ENCODE measurements at regions not wholly inside any gene's neighbourhood (a gene's known extent, or its start where the extent isn't known, plus 50 kb on each side); places are given as distances from the start of the nearest gene placed in this dataset.

DNA sequence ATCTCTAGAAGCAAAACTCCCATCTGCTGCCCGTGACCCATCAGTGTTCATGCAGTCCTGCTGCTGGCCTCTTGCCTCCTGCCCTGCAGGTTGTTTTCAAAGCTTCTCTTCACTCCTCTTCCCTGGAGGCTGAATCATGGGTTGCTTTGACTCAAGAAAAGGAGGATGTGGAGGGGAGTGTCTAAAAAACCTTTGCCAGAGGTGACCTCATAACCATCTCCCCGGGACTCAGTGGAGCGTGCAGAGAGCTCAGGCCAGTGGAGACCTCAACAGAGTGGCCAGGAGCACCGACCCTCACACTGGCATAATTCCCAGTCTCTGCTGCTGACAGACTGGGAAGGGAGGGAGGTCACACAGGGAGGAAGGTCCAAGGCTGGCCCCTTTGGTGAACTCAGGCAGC is 60.9 kb upstream of the ITGA11 start:
- ChIA-PET CTCF (interaction anchor here (0.9 to 2.0 kb wide), 2 partner anchors 26 to 186 kb away, joined by 3 to 5 read pairs; no protein-coding TSS in a partner anchor), POLR2A (no interaction called here)
- peak overlapping the region; percentile 30; the same call in 1 of the 3 replicates for H3K4me2 ChIP-seq
- H3K9me3 ChIP-seq = 0 out of 3 replicates have a peak, but pooled peaks cover 2% of the 10 kb centered on the region
- TF ChIP-seq, protein P1, sequence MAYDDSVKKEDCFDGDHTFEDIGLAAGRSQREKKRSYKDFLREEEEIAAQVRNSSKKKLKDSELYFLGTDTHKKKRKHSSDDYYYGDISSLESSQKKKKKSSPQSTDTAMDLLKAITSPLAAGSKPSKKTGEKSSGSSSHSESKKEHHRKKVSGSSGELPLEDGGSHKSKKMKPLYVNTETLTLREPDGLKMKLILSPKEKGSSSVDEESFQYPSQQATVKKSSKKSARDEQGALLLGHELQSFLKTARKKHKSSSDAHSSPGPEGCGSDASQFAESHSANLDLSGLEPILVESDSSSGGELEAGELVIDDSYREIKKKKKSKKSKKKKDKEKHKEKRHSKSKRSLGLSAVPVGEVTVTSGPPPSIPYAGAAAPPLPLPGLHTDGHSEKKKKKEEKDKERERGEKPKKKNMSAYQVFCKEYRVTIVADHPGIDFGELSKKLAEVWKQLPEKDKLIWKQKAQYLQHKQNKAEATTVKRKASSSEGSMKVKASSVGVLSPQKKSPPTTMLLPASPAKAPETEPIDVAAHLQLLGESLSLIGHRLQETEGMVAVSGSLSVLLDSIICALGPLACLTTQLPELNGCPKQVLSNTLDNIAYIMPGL (CRISPR knock-in tag; IDR thresholded peaks at IDR 0.05; ENCODE audit: borderline replicate concordance) = no peak
- TF ChIP-seq ESRRA (IDR thresholded peaks at IDR 0.05; ENCODE audit: borderline replicate concordance, low read length) (no peak), ZSCAN20 (CRISPR knock-in tag; IDR thresholded peaks at IDR 0.05) (no peak), RFX5 (IDR thresholded peaks at IDR 0.05) (no peak), FOSL2 (IDR thresholded peaks at IDR 0.05) (0 out of 2 replicates have a peak, but pooled peaks have one; percentile 8), FOSL2 (CRISPR knock-in tag; IDR thresholded peaks at IDR 0.05) (peak; percentile 11; the same call in 1 of the 2 replicates), MAFK (IDR thresholded peaks at IDR 0.05; ENCODE audit: partially characterized antibody) (no peak)
- peak overlapping the region; percentile 55 to 61; a peak in 5 of 6 replicates for H3K27ac ChIP-seq
- no peak for FAIRE-seq
- DNase-seq (ENCODE audit: low read depth in 1 of 2, low spot score in 1 of 2) = peak in 1 of 2 experiments; percentile 56
- ATAC-seq = peak; percentile 62 to 64
- WGBS (ENCODE audit: missing lambda C conversion rate) = 26% methylated on average over 4 of the region's 4 CpGs
- no peak overlapping the region for H3K4me3 ChIP-seq
- H3K4me1 ChIP-seq = peaks cover 35% of the 10 kb centered on the region

DNA sequence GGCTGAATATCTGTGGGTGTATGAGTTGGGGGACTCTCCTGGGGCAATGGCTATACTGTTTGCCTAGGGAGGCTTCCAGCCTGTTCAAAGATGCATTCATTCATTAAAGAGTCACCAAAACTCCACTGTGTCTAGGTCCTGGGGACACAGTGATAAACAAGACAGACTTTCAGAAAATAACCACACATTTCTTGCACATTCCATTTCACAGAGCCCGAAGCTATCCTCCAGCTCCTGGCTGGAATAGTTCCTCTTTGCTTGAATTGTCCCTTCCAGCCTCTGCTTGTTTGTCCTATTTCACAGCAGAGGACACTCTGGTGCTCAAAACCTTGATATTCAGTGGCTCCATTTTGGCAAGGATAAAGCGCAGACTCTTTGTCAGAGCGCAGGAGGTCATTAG is 61.7 kb upstream of the ITGA11 start:
- TF ChIP-seq JUNB (IDR thresholded peaks at IDR 0.05) (no peak), KDM1A (IDR thresholded peaks at IDR 0.05; ENCODE audit: low read depth) (no peak), GATA3 (IDR thresholded peaks at IDR 0.05; ENCODE audit: borderline replicate concordance) (no peak), HDAC2 (IDR thresholded peaks at IDR 0.05) (no peak), BHLHE40 (IDR thresholded peaks at IDR 0.05; ENCODE audit: low read depth, low read length) (no peak), ZSCAN20 (CRISPR knock-in tag; IDR thresholded peaks at IDR 0.05) (no peak), FOSL2 (IDR thresholded peaks at IDR 0.05) (no peak), FOSL2 (CRISPR knock-in tag; IDR thresholded peaks at IDR 0.05) (no peak), RFX5 (IDR thresholded peaks at IDR 0.05) (no peak), TP53 (CRISPR knock-in tag; IDR thresholded peaks at IDR 0.05) (no peak), POLR2A (IDR thresholded peaks at IDR 0.05; ENCODE audit: low read length) (no peak), CHD2 (IDR thresholded peaks at IDR 0.05; ENCODE audit: low read length, partially characterized antibody) (no peak), EHMT2 (IDR thresholded peaks at IDR 0.05; ENCODE audit: low read depth) (no peak), KDM5A (IDR thresholded peaks at IDR 0.05) (no peak), HOXB5 (CRISPR knock-in tag; IDR thresholded peaks at IDR 0.05) (no peak), CEBPB (IDR thresholded peaks at IDR 0.05) (no peak), MAZ (IDR thresholded peaks at IDR 0.05; ENCODE audit: borderline replicate concordance, low read depth, low read length) (no peak), EP300 (IDR thresholded peaks at IDR 0.05) (no peak), RCOR1 (IDR thresholded peaks at IDR 0.05; ENCODE audit: low read depth, low read length) (no peak), MYC (IDR thresholded peaks at IDR 0.05; ENCODE audit: borderline replicate concordance, low read length) (no peak)
- TF ChIP-seq, protein P2, sequence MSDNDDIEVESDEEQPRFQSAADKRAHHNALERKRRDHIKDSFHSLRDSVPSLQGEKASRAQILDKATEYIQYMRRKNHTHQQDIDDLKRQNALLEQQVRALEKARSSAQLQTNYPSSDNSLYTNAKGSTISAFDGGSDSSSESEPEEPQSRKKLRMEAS (IDR thresholded peaks at IDR 0.05) = no peak
- Histone ChIP-seq H3K27ac (peak overlapping the region; percentile 55 to 61; a peak in 5 of 6 replicates), H3K4me3 (no peak overlapping the region), H3K9me3 (no peaks in the 10 kb centered on the region), H3K4me1 (peaks cover 38% of the 10 kb centered on the region), H3K4me2 (0 out of 3 replicates have a peak overlapping the region, but pooled peaks have one; percentile 30)
- DNase-seq (ENCODE audit: low read depth in 1 of 2, low spot score in 1 of 2) (no peak), FAIRE-seq (no peak), ATAC-seq (no peak)
- ChIA-PET POLR2A (interaction anchor here (0.6 kb wide), 1 partner anchor 11 kb away, joined by 3 read pairs; no protein-coding TSS in a partner anchor), CTCF (interaction anchor here (0.6 to 2.9 kb wide), 5 partner anchors 26 to 166 kb away, joined by 3 to 11 read pairs (median 4); no protein-coding TSS in a partner anchor)
- WGBS (ENCODE audit: missing lambda C conversion rate) = 70% methylated on average over 3 of the region's 3 CpGs

DNA sequence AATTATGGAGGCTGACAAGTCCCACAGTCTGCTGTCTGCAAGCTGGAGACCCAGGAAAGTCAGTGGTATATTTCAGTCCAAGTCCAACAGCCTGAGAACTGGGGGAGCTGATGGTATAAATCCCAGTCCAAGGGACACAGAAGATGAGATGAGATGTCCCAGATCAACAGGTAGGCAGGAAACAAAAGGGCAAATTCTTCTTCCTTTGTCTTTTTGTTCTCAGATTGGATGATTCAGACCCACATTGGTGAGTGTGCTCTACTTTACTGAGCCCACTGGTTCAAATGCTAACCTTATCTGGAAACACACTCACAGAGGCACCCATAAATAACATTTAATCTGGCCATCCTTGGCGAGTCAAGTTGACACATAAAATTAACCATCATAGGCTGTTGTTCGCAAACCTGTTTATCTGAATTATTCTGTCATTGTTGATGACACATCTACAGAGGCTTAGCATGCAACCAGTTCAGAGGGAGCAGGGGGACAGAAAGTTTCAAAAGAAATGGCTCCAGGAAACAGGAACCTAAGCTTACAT is 62.7 kb upstream of the ITGA11 start:
- no peak for DNase-seq (ENCODE audit: low read depth in 1 of 2, low spot score in 1 of 2)
- Histone ChIP-seq H3K4me3 (no peak overlapping the region), H3K4me1 (peaks cover 44% of the 10 kb centered on the region), H3K4me2 (no peak overlapping the region), H3K9me3 (no peaks in the 10 kb centered on the region), H3K27ac (peak overlapping the region; percentile 27 to 61; a peak in 5 of 6 replicates)
- peak; percentile 7 for FAIRE-seq
- WGBS (ENCODE audit: missing lambda C conversion rate) = 67% methylated on average over 2 of the region's 2 CpGs
- ATAC-seq = no peak
- ChIA-PET POLR2A (no interaction called here), CTCF (interaction anchor here (0.8 to 2.9 kb wide), 4 partner anchors 10 to 65 kb away, joined by 3 to 11 read pairs (median 4); no protein-coding TSS in a partner anchor)
- TF ChIP-seq, protein P3, sequence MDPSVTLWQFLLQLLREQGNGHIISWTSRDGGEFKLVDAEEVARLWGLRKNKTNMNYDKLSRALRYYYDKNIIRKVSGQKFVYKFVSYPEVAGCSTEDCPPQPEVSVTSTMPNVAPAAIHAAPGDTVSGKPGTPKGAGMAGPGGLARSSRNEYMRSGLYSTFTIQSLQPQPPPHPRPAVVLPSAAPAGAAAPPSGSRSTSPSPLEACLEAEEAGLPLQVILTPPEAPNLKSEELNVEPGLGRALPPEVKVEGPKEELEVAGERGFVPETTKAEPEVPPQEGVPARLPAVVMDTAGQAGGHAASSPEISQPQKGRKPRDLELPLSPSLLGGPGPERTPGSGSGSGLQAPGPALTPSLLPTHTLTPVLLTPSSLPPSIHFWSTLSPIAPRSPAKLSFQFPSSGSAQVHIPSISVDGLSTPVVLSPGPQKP (IDR thresholded peaks at IDR 0.05; ENCODE audit: low read depth, low read length) = no peak
- no peak for TF ChIP-seq CHD2 (IDR thresholded peaks at IDR 0.05; ENCODE audit: low read length, partially characterized antibody)
- TF ChIP-seq SMC3 (IDR thresholded peaks at IDR 0.05) = no peak
- TF ChIP-seq, protein P1 (CRISPR knock-in tag; IDR thresholded peaks at IDR 0.05; ENCODE audit: borderline replicate concordance) = no peak
- TF ChIP-seq SREBF2 (IDR thresholded peaks at IDR 0.05) = no peak
- TF ChIP-seq ZNF302 (CRISPR knock-in tag; IDR thresholded peaks at IDR 0.05) = no peak
- TF ChIP-seq EHMT2 (IDR thresholded peaks at IDR 0.05; ENCODE audit: low read depth) = no peak
- TF ChIP-seq, protein P4, sequence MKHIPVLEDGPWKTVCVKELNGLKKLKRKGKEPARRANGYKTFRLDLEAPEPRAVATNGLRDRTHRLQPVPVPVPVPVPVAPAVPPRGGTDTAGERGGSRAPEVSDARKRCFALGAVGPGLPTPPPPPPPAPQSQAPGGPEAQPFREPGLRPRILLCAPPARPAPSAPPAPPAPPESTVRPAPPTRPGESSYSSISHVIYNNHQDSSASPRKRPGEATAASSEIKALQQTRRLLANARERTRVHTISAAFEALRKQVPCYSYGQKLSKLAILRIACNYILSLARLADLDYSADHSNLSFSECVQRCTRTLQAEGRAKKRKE (CRISPR knock-in tag; IDR thresholded peaks at IDR 0.05; ENCODE audit: low read depth) = no peak
- TF ChIP-seq CBX2 (IDR thresholded peaks at IDR 0.05; ENCODE audit: borderline replicate concordance, low read depth) = no peak
- TF ChIP-seq MAZ (IDR thresholded peaks at IDR 0.05; ENCODE audit: borderline replicate concordance, low read depth, low read length) = no peak
